SK-N-SH treated with all-trans-retinoic acid at 6 μM for 48 hours (cell line): ENCODE measurements at regions not wholly inside any gene's neighbourhood (a gene's known extent, or its start where the extent isn't known, plus 50 kb on each side); places are given as distances from the start of the nearest gene placed in this dataset.

Experiments used
- ATAC-seq: fragments of 200-7000 bp; cut with Tn5 transposase; 3 replicates; pipeline ENCODE4 v1.9.1; 2020; ENCODE audit warnings: mild to moderate bottlenecking, moderate library complexity
- ARNTL ChIP-seq: fragments of 450-650 bp; formaldehyde crosslinking; IDR thresholded peaks from 2 replicates; pipeline ENCODE4 v1.5.0; 2020; ENCODE audit warnings: low read depth, mild to moderate bottlenecking, moderate library complexity, borderline replicate concordance
- BACH2 ChIP-seq: fragments of 250-450 bp; sonication (Bioruptor Pico); IDR thresholded peaks from 2 replicates; pipeline ENCODE4 v1.9.0; 2021; ENCODE audit warnings: mild to moderate bottlenecking, borderline replicate concordance
- CSDC2 ChIP-seq: fragments of 250-450 bp; sonication (Bioruptor Pico); IDR thresholded peaks from 2 replicates; pipeline ENCODE4 v1.5.0; 2020; ENCODE audit warnings: mild to moderate bottlenecking, moderate library complexity
- ESRRG ChIP-seq: fragments of 250-450 bp; sonication (Bioruptor Pico); IDR thresholded peaks from 2 replicates; pipeline ENCODE4 v1.6.1; 2021; ENCODE audit warnings: mild to moderate bottlenecking
- ISL1 ChIP-seq: fragments of 250-450 bp; sonication (Bioruptor Pico); IDR thresholded peaks from 2 replicates; pipeline ENCODE4 v2.1.2; 2022; ENCODE audit warnings: mild to moderate bottlenecking, moderate library complexity
- OSR1 ChIP-seq: fragments of 250-450 bp; sonication (Bioruptor Pico); IDR thresholded peaks from 2 replicates; pipeline ENCODE4 v1.8.0; 2022; ENCODE audit warnings: moderate library complexity, mild to moderate bottlenecking, inconsistent platforms
- PPARA ChIP-seq: fragments of 250-450 bp; sonication (Bioruptor Pico); IDR thresholded peaks from 2 replicates; pipeline ENCODE4 v1.5.0; 2020; ENCODE audit warnings: mild to moderate bottlenecking, borderline replicate concordance
- RARB ChIP-seq: fragments of 250-450 bp; sonication (Bioruptor Pico); IDR thresholded peaks from 2 replicates; pipeline ENCODE4 v1.8.0; 2021; ENCODE audit warnings: mild to moderate bottlenecking, moderate library complexity
- SNAI2 ChIP-seq: fragments of 250-450 bp; sonication (Bioruptor Pico); IDR thresholded peaks from 2 replicates; pipeline ENCODE4 v1.5.0; 2020; ENCODE audit warnings: mild to moderate bottlenecking, moderate library complexity
- TCF4 ChIP-seq: fragments of 250-450 bp; sonication (Bioruptor Pico); IDR thresholded peaks from 2 replicates; pipeline ENCODE4 v1.8.0; 2021; ENCODE audit warnings: mild to moderate bottlenecking, moderate library complexity, borderline replicate concordance
- TOX ChIP-seq: fragments of 250-450 bp; sonication (Bioruptor Pico); IDR thresholded peaks from 2 replicates; pipeline ENCODE4 v1.8.0; 2021; ENCODE audit warnings: mild to moderate bottlenecking, moderate library complexity, borderline replicate concordance
- ZC3H10 ChIP-seq: fragments of 250-450 bp; sonication (Bioruptor Pico); IDR thresholded peaks from 2 replicates; pipeline ENCODE4 v1.5.1; 2021; ENCODE audit warnings: mild to moderate bottlenecking, moderate library complexity
- ZFP3 ChIP-seq: fragments of 250-450 bp; sonication (Bioruptor Pico); IDR thresholded peaks from 2 replicates; pipeline ENCODE4 v1.5.0; 2020; ENCODE audit warnings: mild to moderate bottlenecking, moderate library complexity
- ZNF565 ChIP-seq: fragments of 450-650 bp; formaldehyde crosslinking; conservative IDR thresholded peaks from 2 replicates; pipeline ENCODE4 v1.5.0; 2020; ENCODE audit warnings: low read depth, mild to moderate bottlenecking, moderate library complexity
- ZNF8 ChIP-seq: fragments of 450-650 bp; formaldehyde crosslinking; IDR thresholded peaks from 2 replicates; pipeline ENCODE4 v1.5.0; 2020; ENCODE audit warnings: mild to moderate bottlenecking, moderate library complexity
- TF ChIP-seq, protein P1 (sequence below): fragments of 250-450 bp; sonication (Bioruptor Pico); IDR thresholded peaks from 2 replicates; pipeline ENCODE4 v1.5.1; 2021; ENCODE audit warnings: mild to moderate bottlenecking, moderate library complexity
- TF ChIP-seq, protein P2 (sequence below): fragments of 250-450 bp; sonication (Bioruptor Pico); IDR thresholded peaks from 2 replicates; pipeline ENCODE4 v1.8.0; 2021; ENCODE audit warnings: low read depth, mild to moderate bottlenecking, moderate library complexity, borderline replicate concordance
- TF ChIP-seq, protein P3 (sequence below): fragments of 250-450 bp; sonication (Bioruptor Pico); IDR thresholded peaks from 2 replicates; pipeline ENCODE4 v1.8.0; 2020; ENCODE audit warnings: mild to moderate bottlenecking, moderate library complexity, borderline replicate concordance
- TF ChIP-seq, protein P4 (sequence below): fragments of 250-450 bp; sonication (Bioruptor Pico); IDR thresholded peaks from 2 replicates; pipeline ENCODE4 v1.5.1; 2020; ENCODE audit warnings: low read depth, mild to moderate bottlenecking, moderate library complexity

DNA sequence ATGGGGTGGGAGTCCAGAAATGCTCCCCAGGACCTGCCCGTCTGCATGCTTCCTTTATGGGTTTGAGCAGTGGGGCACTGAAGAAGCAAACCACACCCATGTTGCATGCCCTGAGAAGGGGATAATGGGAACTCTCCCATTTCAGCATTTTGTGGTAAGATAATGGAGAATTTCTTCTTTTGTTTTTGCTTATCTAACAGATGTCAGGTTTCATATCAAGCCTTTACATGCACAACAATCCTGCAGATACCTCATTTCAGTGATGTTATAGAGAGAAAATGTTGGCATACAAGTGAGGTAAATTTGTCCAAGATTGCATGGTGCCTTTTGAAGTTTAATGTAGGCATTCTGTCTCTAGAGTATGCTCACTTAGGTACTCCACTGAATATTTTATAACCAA is 177.0 kb downstream of the ALX1 start (continued):
- TF ChIP-seq CSDC2 (CRISPR knock-in tag): no peak
- TF ChIP-seq TOX (CRISPR knock-in tag): no peak
- no peak for TF ChIP-seq ISL1 (CRISPR knock-in tag)
- TF ChIP-seq, protein P1, sequence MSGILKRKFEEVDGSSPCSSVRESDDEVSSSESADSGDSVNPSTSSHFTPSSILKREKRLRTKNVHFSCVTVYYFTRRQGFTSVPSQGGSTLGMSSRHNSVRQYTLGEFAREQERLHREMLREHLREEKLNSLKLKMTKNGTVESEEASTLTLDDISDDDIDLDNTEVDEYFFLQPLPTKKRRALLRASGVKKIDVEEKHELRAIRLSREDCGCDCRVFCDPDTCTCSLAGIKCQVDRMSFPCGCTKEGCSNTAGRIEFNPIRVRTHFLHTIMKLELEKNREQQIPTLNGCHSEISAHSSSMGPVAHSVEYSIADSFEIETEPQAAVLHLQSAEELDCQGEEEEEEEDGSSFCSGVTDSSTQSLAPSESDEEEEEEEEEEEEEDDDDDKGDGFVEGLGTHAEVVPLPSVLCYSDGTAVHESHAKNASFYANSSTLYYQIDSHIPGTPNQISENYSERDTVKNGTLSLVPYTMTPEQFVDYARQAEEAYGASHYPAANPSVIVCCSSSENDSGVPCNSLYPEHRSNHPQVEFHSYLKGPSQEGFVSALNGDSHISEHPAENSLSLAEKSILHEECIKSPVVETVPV (CRISPR knock-in tag): no peak
- no peak for TF ChIP-seq SNAI2 (CRISPR knock-in tag)
- no peak for TF ChIP-seq ARNTL (CRISPR knock-in tag)
- TF ChIP-seq BACH2 (CRISPR knock-in tag): no peak
- no peak for TF ChIP-seq PPARA
- TF ChIP-seq, all 23 proteins: peak for 0

DNA sequence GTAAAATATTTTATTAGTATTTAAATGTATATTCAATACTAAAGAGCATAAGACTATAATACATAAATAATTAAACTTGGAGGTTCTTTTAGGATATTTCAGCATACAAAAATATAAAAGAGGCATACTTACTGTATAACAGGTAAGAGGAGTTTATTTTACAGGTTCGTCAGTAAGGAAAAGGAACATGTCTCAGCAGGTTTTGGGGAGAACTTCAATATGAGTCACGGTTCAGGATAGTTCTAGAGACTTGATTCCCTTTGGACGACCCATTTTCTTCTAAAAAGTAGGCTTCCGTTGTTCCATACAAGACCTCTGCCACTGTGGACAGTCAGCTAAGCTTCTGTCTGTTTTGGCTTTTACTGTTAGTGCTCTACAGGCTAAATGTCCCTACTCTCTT is 181.1 kb downstream of the ALX1 start:
- no peak for ATAC-seq
- TF ChIP-seq ARNTL (CRISPR knock-in tag): no peak
- TF ChIP-seq ESRRG (CRISPR knock-in tag): no peak
- no peak for TF ChIP-seq RARB
- no peak for TF ChIP-seq CSDC2 (CRISPR knock-in tag)
- TF ChIP-seq ZNF565 (CRISPR knock-in tag): no peak
- TF ChIP-seq, protein P2, sequence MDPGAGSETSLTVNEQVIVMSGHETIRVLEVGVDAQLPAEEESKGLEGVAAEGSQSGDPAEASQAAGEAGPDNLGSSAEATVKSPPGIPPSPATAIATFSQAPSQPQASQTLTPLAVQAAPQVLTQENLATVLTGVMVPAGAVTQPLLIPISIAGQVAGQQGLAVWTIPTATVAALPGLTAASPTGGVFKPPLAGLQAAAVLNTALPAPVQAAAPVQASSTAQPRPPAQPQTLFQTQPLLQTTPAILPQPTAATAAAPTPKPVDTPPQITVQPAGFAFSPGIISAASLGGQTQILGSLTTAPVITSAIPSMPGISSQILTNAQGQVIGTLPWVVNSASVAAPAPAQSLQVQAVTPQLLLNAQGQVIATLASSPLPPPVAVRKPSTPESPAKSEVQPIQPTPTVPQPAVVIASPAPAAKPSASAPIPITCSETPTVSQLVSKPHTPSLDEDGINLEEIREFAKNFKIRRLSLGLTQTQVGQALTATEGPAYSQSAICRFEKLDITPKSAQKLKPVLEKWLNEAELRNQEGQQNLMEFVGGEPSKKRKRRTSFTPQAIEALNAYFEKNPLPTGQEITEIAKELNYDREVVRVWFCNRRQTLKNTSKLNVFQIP (CRISPR knock-in tag): no peak
- TF ChIP-seq TOX (CRISPR knock-in tag): no peak
- no peak for TF ChIP-seq ZNF8 (CRISPR knock-in tag)
- no peak for TF ChIP-seq ZFP3
- no peak for TF ChIP-seq ZC3H10 (CRISPR knock-in tag)

DNA sequence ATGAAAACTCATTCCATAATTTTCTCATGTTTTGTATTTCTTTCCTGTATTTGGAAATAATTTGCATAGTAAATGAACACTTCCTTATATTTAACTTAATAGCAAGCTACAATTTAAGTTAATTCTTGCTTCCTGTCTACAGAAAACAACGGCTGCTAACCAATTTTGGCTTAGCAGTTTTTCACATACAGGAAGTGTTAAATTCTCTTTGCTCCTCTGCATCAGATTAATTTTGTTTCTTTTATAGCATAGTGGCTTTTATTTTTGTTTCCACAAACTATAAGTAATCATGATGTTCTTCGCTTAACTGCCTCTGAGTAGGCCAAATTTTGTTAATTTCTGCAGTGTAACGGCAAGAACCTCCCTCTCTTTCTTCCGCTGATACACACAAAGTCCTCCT is 182.9 kb downstream of the ALX1 start:
- no peak for ATAC-seq
- TF ChIP-seq ARNTL (CRISPR knock-in tag) (no peak), OSR1 (CRISPR knock-in tag) (no peak), TCF4 (no peak), ESRRG (CRISPR knock-in tag) (no peak), CSDC2 (CRISPR knock-in tag) (no peak), ZFP3 (no peak), SNAI2 (CRISPR knock-in tag) (no peak), ZNF565 (CRISPR knock-in tag) (no peak), TOX (CRISPR knock-in tag) (no peak), ZNF8 (CRISPR knock-in tag) (no peak)
- TF ChIP-seq, protein P3, sequence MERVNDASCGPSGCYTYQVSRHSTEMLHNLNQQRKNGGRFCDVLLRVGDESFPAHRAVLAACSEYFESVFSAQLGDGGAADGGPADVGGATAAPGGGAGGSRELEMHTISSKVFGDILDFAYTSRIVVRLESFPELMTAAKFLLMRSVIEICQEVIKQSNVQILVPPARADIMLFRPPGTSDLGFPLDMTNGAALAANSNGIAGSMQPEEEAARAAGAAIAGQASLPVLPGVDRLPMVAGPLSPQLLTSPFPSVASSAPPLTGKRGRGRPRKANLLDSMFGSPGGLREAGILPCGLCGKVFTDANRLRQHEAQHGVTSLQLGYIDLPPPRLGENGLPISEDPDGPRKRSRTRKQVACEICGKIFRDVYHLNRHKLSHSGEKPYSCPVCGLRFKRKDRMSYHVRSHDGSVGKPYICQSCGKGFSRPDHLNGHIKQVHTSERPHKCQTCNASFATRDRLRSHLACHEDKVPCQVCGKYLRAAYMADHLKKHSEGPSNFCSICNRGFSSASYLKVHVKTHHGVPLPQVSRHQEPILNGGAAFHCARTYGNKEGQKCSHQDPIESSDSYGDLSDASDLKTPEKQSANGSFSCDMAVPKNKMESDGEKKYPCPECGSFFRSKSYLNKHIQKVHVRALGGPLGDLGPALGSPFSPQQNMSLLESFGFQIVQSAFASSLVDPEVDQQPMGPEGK (CRISPR knock-in tag): no peak
- TF ChIP-seq, protein P2 (CRISPR knock-in tag): no peak
- TF ChIP-seq, protein P4, sequence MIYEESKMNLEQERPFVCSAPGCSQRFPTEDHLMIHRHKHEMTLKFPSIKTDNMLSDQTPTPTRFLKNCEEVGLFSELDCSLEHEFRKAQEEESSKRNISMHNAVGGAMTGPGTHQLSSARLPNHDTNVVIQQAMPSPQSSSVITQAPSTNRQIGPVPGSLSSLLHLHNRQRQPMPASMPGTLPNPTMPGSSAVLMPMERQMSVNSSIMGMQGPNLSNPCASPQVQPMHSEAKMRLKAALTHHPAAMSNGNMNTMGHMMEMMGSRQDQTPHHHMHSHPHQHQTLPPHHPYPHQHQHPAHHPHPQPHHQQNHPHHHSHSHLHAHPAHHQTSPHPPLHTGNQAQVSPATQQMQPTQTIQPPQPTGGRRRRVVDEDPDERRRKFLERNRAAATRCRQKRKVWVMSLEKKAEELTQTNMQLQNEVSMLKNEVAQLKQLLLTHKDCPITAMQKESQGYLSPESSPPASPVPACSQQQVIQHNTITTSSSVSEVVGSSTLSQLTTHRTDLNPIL (CRISPR knock-in tag): no peak
- TF ChIP-seq, protein P1 (CRISPR knock-in tag): no peak
- TF ChIP-seq, all 23 proteins: peak for 0
